ENCODE measurements at regions not wholly inside any gene's neighbourhood (a gene's known extent, or its start where the extent isn't known, plus 50 kb on each side); places are given as distances from the start of the nearest gene placed in this dataset.
"Not testable (repeated sequence)": the region's sequence is repeated elsewhere in the genome, so short reads cannot be mapped to it uniquely, and the experiment has no call there.

DNA sequence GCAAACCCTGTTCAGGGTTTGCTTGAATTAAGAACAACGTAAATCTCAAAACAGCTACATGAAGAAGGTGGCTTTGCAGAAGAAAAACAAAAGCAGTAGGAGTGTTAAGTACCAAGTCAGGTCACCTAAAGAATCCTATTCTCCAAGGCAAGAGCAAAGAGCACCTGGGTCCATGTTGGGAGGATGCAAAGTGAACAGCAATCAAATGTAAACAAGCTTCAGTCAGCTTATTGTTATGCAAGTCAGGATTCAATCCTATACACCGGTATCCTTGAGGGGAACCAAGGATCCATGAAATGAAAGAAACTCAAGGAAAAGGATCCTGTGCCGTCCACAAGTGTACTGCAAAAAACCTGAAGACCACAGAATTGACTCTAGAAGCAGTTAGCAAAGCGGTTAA, 261.0 kb upstream of the DDX18 start:
- no peak for DNase-seq

DNA sequence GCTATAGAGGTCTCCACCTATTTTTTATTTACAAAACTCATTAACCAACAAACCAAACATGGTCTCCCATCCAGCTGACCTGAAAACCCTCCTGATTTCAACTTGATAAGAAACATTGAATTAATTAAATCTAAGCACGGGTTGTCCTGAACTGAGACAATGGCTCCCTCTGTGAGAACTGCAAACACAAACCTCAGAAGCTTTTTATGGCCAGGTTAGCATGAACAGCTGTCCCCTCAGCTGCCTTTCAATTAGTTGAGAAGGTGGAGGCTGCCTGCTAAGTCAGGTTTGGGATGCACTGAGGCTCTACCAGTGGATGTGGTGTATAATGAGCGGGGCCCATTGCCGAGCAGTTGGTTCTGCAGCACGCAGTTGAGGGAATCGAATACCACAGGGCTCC, 258.5 kb upstream of the DDX18 start:
- no peak for DNase-seq

DNA sequence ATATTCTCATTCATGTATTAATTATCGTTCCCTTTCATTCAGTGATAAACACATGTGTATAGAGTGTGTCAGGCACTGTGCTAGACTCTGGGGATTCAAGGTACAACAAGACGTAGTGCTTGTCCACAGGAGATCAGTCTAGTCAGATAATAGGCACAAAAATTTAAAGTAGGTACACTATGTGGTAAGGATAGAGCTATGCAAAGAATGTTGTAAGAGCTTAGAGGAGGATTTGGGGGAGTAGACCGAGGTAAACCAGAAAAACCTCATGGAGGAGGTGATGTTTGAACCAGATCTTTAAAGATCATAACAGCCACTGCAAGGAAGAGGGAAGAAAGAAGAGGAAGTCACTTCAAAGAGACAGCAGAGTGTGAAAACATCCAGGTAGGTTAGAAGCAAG, 256.9 kb upstream of the DDX18 start:
- DNase-seq: no peak

DNA sequence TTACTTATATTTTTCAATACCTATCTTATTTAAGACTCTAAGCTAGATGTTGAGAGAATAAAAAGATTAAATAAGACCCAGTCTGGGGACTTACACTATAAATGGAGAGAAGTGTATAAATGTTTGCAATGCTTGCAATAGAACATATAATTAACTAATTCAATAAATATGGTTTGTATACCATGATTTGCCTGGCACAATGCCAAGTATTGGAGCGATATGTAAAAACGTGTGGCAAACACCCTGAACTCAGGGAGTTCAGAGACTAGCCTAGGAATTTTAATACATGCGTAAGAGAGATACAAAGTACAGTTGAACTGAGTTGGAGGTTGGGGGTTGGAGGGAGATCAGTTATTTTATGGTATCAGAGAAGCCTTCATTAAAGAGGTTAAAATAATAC, 251.8 kb upstream of the DDX18 start:
- no peak for DNase-seq

DNA sequence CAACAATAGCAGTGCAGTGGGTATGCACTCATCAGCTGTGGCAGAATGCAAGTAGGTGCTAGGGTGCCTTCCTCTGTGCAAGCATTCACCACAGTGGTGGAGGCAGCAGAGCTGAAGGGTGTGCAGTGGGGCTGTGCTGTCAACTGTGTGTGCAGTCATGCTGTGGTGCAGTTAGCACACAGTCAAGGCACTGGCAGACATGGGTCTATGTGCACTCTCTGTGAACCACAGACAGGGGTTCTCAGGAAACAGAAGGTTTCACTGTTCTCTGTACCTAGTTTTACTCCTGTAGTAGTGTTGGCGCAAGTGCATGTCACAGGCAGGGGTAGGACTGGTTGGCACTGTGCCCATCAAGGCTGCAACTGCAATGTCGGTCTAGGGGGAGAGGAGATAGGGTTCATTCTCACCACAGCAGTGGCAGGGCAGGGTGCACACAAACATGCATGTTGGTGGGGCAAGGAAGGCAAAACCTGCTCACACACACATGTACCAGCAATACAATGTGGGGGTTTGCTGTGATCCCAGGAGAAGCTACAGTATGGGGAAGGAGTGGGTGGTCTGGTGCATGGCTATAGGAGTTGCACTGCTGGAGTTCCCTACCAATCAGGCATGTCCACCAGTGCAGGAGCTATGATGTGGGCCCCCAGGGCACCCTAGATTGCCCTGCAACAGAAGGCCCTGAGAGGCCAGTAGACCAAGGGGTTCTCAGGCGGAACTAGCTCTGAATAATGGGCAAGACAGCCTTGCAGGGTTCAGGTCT, 242.7 kb upstream of the DDX18 start:
- DNase-seq: no peak

DNA sequence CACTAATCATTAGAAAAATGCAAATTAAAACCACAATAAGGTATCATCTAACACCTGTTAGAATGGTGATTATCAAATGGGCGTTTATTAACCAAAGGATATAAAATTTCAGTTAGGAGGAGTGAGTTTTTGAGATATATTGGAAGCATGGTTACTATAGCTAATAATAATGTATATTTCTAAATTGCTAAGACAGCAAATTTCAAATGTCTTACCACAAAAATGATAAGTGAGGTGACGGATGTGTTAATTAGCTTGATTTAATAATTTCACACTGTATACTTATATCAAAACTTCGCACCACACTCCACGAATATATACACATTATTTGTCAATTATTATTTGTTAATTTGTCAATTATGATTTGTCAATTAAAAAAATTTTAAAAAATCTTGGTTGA, 227.2 kb upstream of the DDX18 start:
- DNase-seq: no peak

DNA sequence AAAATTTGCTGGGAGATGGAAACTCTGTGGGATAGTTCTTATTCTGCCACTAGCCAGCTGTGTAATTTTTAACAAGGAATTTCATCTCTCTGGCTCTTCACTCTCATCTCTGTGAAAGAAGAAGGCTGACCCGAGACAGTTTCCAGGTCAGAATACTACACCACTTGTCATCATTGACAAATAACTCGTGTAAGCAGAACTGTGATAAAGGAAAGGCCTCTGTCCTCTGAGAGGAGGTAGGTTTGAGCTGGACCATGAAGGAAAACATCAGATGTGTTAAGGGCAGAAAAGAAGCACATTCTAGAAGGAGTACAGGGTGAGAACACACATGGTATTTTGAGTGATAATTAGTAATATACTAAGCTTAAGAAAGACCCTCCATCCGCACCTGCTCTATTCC, 211.4 kb upstream of the DDX18 start:
- DNase-seq: no peak

DNA sequence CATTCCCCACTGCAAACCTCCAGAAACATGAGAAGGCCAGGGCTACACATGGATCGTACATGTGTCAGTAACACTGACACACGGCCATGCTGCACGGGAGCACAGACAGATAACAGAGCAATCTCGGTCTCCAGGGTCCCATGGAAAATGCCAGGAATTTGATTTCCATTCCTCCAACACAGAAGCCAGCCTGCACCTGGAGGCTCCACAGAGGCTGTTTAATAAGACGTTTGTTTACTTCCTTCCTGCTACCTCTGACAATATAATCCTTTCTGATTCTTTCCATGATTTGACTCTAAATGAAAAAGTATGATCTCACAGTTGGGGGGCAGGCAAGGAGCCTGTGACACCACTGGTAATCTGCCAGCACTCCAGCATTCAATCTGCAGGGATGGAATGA, 210.9 kb upstream of the DDX18 start:
- DNase-seq: no peak

DNA sequence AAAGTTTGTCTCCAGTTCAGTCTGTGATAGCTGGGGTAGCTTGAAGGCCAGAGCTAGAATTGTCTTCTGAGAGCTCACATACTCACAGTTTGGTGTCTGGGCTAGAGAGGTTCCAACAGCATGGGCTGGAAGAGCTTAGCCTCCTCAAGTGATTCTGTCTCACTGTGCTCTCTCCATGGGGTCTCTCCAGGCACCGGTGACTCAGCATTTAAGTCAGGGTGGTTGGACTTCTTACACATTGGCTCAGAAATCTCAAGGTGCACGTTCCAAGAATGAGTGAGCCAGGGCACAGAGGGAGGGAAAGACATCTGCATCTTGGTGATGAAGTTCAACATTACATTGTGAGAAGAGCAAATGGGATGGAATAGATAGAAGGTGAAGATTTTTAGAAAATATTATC, 207.3 kb upstream of the DDX18 start:
- DNase-seq: no peak

DNA sequence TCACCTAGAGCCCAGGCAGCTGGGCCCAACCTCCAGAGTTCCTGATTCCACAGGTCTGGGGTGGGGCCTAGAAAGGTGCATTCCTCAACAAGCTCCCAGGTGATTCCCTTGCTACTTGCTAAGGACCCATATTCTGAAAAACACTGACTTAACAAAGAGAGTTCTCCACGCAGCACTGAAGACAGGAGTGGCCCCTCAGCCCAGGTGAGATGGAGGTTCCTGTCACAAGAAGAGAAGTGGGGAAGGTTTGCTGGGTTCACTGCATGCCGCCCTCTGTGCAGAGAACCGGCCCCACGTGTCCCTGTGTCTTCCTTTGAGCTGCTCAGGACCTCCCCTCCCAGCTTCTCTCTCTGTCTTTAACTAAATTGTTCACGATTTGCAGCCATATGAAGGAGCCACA, 201.4 kb upstream of the DDX18 start:
- DNase-seq: no peak

DNA sequence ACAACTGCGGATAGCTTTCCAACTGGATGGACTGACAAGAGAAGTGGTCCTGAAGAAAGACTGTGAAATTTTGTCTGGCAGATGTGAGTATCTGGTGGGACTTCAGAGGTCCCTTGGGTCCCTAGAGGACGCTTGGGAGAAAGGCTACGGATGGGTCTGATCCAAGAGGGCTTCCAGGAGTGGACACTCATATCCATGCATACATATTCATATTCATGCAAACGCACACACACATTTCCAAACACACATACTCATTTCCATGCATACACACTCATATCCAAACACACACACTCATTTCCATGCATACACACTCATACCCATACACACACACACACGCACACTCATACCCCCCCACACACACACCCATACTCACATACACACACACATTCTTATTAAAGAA, 200.2 kb upstream of the DDX18 start:
- DNase-seq: no peak

DNA sequence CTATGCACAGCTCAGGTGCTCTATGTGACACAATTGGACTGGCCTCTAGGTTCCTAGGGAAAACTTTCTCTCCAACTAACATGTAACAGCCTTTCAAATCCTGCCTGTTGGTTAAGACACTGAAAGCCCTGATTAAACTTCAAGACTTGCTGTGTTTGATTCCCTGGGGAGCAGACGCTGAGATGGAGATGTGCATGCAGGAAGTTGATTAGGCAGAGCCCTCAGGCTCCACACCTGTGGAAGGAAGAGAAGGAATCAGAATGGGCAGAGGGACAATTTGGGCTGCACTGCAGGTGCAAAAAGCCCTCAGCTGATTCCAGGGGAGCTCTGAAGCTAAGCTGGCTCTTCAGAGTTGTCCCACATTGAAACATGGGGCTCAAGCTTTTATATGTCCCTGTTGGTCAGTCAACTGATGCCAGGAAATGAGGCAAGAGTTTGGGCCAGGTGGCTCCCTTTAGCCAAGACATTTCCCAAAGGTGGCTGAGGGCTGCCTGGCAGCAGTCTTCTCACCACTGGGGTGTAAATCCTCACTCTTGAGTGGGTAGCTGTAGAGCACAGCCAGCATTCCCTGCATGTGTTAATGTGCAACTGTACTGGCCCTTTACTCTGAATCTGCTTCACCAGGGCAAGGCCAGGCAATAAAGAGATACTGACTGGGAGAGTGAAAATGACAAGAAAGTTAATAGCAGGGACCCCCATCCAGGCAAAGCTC, 199.5 kb upstream of the DDX18 start:
- no peak for DNase-seq

DNA sequence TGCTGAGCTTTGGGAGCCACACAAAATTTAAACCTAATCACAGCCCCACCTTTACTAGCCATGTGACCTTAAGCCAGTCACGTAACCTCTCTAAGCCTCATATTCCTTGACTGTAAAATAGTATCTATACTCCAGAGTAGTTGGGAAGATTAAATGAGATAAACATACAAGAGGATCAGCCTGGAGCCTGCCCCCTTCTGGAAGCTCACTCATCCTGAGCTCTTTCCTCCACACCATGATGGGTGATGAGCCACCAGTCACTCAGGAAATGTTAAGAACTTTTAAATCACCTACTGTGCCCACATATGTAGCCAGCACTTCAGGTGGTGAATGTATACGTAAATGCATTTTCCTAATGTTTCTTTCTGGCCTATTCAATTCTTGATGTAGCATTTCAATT, 195.9 kb upstream of the DDX18 start:
- no peak for DNase-seq

DNA sequence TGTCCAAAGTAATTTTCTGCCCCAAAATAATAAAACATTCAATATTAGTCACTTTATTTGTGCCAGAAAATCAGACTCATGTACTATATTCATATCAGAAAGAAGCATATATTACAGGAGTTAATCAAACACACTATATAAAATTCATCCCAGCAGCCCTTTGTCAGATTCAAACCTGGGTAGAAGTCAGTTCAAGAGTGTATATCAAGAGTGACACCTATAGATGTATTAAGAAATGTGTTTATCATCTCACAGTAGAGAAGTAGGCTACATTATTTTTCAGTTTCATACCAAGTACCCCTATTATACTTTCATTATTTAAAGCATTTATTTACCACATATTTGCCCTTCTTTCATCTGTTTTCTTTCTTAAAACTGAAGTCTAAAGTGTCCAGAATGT, 193.2 kb upstream of the DDX18 start:
- no peak for DNase-seq

DNA sequence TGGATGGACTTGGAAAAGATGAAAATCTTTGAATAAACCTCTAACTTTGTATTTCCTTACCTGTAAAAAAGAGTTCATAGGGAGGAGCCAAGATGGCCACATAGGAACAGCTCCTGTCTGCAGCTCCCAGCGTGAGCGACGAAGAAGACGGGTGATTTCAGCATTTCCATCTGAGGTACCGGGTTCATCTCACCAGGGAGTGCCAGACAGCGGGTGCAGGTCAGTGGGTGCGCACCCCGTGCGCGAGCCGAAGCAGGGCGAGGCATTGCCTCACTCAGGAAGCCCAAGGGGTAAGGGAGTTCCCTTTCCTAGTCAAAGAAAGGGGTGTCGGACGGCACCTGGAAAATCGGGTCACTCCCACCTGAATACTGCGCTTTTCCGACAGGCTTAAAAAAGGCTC, 191.3 kb upstream of the DDX18 start:
- not testable (repeated sequence) for DNase-seq

DNA sequence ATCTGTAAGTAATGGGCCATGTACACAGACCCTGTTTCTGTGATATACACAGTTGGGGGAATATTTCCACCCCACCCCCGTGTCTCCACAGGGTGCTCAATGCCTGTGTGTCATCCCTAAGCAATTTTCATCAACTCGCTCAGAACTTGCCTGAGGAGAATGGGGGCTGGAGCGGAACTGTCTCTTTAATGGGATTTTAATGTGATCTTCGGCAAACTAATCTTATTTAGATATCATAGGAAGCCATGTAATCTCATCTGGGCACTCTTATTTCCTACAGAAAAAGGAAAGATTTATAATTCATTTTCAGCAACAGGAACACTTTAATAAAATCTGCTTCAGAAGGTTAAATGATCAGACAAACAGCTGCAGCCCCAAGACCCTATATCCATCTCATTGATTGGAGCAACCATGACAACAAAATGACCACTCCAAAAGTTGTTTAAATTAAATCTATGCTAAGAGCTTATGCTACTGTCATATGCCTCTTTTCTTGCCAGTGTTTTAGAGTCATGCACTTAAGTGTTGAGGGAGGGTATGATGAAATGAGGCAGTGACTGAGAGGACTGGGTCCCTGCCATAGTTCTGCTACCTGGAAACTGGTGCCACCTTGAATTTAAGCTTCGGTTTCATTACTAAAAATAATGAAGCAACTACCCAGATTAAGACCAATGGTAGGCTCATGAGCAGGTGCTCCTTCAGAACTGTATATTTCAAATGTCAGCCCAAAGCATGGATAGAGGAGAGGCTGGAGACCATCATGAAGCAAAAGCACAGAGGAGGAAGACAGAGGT, 183.1 kb upstream of the DDX18 start:
- no peak for DNase-seq

DNA sequence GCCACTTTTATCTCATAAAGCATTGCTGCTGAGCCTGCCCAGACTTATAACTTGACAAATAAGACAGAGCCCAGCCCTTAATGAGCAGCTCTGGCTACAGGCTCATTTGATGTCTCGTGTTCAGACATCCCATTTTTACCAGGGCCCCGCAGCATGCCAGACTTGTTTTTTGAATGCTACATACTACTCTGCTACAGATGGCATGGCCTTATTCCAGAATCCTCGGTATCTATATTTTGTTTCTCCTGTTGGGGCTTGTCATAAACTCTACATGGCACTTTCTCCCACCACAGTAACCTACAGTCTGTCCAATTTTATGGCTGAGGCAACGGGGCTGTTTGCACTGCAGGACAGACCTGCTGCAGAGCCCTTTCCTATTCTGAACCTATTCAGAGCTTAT, 179.0 kb upstream of the DDX18 start:
- DNase-seq: no peak

DNA sequence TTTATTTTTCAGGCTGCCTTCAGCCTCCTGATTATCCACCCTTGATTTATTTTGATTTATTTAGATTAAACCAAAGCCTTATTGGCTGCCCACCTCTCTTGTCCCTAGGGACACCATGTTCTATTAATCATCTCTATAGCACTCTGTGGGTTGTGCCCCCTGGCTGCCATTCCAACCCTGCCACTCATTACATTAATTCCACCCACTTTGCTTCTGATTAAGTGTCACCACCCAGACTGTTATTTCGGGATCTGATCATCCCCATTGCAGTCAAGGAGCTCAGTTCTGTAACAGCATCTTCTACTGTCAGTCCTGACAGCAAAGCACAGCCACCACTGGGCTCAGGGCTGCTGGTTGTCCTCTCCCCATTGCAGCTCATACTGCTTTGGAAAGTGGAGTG, 175.1 kb upstream of the DDX18 start:
- DNase-seq: no peak

DNA sequence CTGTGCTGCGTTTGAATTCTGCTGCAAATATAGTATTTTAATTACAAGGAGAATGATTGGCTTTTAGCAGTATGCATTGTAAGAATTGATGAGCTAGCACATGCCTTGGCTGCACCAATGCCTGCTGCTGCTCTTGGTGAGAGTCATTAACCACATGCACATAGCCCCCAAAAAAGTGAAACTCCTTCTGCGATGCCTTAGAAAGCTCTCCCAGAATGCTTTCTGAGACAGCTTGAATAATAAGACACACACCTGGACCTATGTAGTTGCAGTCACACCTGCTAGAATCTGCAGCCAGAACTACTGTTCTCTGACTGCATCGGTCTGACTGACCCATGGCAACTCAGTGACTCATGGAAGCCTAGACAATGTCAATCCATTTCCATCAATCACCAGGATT, 170.1 kb upstream of the DDX18 start:
- DNase-seq: no peak

DNA sequence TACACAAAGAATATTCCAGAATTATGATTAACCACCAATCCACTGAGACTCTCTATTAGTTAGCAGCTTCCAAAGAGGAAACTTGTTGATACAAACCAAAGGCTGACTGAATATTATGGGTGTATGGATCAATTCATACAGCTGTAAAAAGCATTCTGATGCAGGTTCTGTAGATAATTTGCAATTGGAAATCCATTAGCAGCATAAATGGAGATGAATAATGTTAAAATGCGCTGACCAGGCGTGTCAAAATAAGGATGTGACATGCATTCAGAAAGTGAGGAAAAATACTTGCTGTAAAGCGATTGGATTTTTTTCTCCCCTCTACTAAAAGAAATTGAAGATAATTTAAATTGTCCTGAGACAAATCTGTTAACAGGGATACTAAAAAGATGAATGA, 169.0 kb upstream of the DDX18 start:
- DNase-seq: no peak

DNA sequence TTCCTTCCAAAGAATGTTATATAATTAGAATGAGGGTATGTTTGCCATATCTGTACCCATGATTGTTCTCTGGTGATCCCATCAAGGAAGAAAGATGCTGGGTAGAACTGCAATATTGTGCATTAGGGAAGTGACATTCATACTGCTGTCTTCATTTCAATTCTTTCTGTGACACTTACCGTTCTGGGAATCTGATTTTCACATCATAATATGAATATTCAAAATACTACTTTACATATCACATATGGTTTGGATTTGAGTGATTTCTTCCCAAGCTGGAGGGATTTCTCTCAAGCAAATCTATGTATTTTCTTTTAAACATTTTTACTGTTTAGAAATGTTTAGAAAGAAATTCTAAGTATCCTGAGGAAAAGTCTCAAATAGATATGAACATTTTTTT, 168.4 kb upstream of the DDX18 start:
- no peak for DNase-seq

DNA sequence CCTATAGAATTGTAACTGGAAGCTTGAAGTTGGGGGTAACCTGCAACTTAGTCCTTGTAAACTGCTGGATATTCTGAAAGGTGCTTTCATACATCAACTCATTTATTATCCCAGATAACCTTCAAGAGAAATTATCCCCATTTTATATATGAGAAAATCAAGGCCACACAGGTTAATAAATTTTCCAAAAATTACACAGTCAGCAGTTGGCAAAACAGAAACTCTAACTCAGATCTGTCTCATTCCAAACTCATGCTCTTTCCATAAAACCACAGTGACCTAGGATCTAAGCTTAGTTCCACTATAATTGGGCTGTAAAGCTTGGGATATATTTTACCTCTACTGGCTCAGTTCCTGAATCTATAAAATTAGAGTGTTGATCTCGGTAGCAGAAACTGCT, 167.6 kb upstream of the DDX18 start:
- no peak for DNase-seq

DNA sequence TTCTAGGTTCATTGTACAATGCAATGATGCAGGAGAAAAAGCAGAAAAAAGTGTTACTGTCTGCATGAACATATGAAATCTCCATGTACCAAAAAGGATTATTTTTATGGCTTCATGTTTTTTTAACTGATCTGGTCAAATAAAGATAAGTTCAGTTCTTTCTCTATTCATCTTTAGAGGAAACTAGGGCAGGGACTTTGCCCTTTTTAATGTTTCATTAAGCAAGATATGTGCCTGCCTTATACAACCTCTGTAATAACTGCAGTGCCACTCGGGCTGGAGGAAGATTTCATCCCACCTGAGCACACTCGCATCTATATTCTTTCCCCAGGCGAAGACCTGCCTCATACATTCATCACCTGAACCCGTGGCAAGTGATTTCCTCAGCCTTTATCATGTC, 157.9 kb upstream of the DDX18 start:
- no peak for DNase-seq

DNA sequence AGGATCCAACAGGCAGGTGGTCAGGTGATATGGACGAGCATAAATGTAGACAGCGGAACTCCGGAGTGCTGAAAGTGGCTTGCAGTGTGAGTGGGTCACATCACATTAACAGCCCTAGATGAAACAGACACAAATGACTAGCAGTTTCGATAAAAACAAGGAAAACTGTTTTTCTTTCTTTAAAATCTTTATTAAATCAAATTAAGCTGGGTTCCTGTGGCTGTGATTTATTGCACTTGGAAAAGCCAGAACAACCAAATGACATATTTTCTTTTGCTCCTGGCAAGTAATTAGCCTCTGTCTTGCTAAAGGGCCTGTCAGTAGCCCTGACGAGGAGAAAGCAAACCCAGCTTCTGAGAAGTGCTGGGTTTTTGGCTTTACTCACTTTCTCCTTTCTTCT, 152.9 kb upstream of the DDX18 start:
- DNase-seq: no peak
